Lower leg skin (tissue), 3 donors: ENCODE measurements at regions not wholly inside any gene's neighbourhood (a gene's known extent, or its start where the extent isn't known, plus 50 kb on each side); places are given as distances from the start of the nearest gene placed in this dataset.

Experiments
- CTCF ChIP-seq, 3 donors: fragments of 450-650 bp; IDR thresholded peaks; one replicate each; pipeline ENCODE4 v1.5.1; 2016; ENCODE audit warnings: antibody characterized with exemption in 3 of 3, mild to moderate bottlenecking in 3 of 3, moderate library complexity in 2 of 3
- POLR2A ChIP-seq, 2 donors: fragments of 450-650 bp; IDR thresholded peaks; one replicate each; pipeline ENCODE4 v1.6.1; 2016 to 2017; ENCODE audit warnings: antibody characterized with exemption in 2 of 2, mild to moderate bottlenecking in 1 of 2, moderate library complexity in 1 of 2

GRCh38 chr9:109893241-109893640 lies 113.2 kb downstream of the PALM2AKAP2 start:
- TF ChIP-seq CTCF (IDR thresholded peaks at IDR 0.05) (no peak), POLR2A (IDR thresholded peaks at IDR 0.05) (no peak)
